GM23248 (cell line): ENCODE measurements at regions not wholly inside any gene's neighbourhood (a gene's known extent, or its start where the extent isn't known, plus 50 kb on each side); places are given as distances from the start of the nearest gene placed in this dataset.
"Not testable (repeated sequence)": the region's sequence is repeated elsewhere in the genome, so short reads cannot be mapped to it uniquely, and the experiment has no call there.

Experiments used
- EZH2 ChIP-seq: fragments of 200-600 bp; sonication (generic); IDR thresholded peaks from 2 replicates; pipeline ENCODE4 v1.6.1; 2018; ENCODE audit warnings: antibody characterized with exemption, mild to moderate bottlenecking; ENCODE audit not compliant: insufficient read depth, poor library complexity, severe bottlenecking
- EZH2phosphoT487 ChIP-seq: fragments of 200-600 bp; sonication (generic); IDR thresholded peaks from 2 replicates; pipeline ENCODE4 v1.6.1; 2018; ENCODE audit warnings: antibody characterized with exemption, moderate library complexity, mild to moderate bottlenecking, low read depth; ENCODE audit not compliant: insufficient read depth

- TF ChIP-seq EZH2, EZH2phosphoT487: not testable (repeated sequence)
Observed at GRCh38 chr17:27181379-27181925, 112.5 kb upstream of the WSB1 start.
